HCT116 (cell line): ENCODE measurements at regions not wholly inside any gene's neighbourhood (a gene's known extent, or its start where the extent isn't known, plus 50 kb on each side); places are given as distances from the start of the nearest gene placed in this dataset.
"Not testable (repeated sequence)": the region's sequence is repeated elsewhere in the genome, so short reads cannot be mapped to it uniquely, and the experiment has no call there.

Experiments used
- ATAC-seq: fragments of 200-7000 bp; cut with Tn5 transposase; 2 replicates; pipeline ENCODE4 v1.9.1; 2020; ENCODE audit warnings: mild to moderate bottlenecking, moderate library complexity
- BruUV-seq: library from RNA; stranded (reverse); fragments of 400-500 nt; replicated peaks from 2 replicates; lab custom pipeline; 2021; lab: Mats Ljungman, UMichigan
- CTCF ChIA-PET: fragments of 300-600 bp; sonication (Branson Sonifier 250); formaldehyde crosslinking; loops from one replicate; lab custom pipeline; 2021; ENCODE audit warnings: antibody characterized with exemption; lab: Charles Lee
- POLR2A ChIA-PET: fragments of 300-600, 350-600 bp; sonication (Branson Sonifier 250); formaldehyde crosslinking; loops from one replicate; lab custom pipeline; 2021; ENCODE audit warnings: antibody characterized with exemption; lab: Charles Lee
- RAD21 ChIA-PET, 2 experiments: fragments of 300-600 bp; sonication (Branson Sonifier 250); formaldehyde crosslinking; loops; one replicate each; lab custom pipeline; 2023; ENCODE audit warnings: low total read pairs in 2 of 2; ENCODE audit not compliant: uncharacterized antibody in 2 of 2, unreplicated experiment in 2 of 2, low non-redundant PET in 1 of 2; lab: Charles Lee
- DNase-seq: peaks from one replicate; pipeline ENCODE4 v3.0.0-alpha.2; 2010; ENCODE audit warnings: low read depth, low spot score
- H2AFZ ChIP-seq: fragments of 200-600 bp; shearing (Covaris generic), sonication (generic); 2 replicates; pipeline ENCODE4 v1.6.1; 2017; ENCODE audit warnings: low read depth, mixed run types, mixed read lengths, antibody characterized with exemption, low read length; ENCODE audit not compliant: poor library complexity, severe bottlenecking
- H3K27ac ChIP-seq: 2 replicates; pipeline ENCODE4 v1.5.1; 2012; ENCODE audit warnings: low read depth, low read length
- H3K27me3 ChIP-seq: fragments of 200-600 bp; sonication (generic); 2 replicates; pipeline ENCODE4 v1.6.1; 2016; ENCODE audit warnings: mixed run types, low read length, mixed read lengths; ENCODE audit not compliant: insufficient read depth
- H3K36me3 ChIP-seq, 2 experiments: fragments of 200-500 bp in 1 of 2; fragments of 200-600 bp in 1 of 2; sonication (Bioruptor generic) in 1 of 2; sonication (generic) in 1 of 2; 2 replicates each; pipeline versions ENCODE4 v1.5.1 to v1.6.1; 2014 to 2016; ENCODE audit warnings: low read length in 2 of 2, inconsistent platforms in 1 of 2, mixed read lengths in 1 of 2, mixed run types in 1 of 2; ENCODE audit not compliant: insufficient read depth in 2 of 2, control insufficient read depth in 1 of 2
- H3K4me1 ChIP-seq, 2 experiments: fragments of 200-600 bp in 1 of 2; sonication (generic) in 1 of 2; 2 replicates each; pipeline versions ENCODE4 v1.5.1 to v1.6.1; 2012 to 2017; ENCODE audit warnings: low read length in 2 of 2, inconsistent platforms in 1 of 2, mild to moderate bottlenecking in 1 of 2, mixed read lengths in 1 of 2, mixed run types in 1 of 2, moderate library complexity in 1 of 2; ENCODE audit not compliant: insufficient read depth in 2 of 2, control insufficient read depth in 1 of 2
- H3K4me2 ChIP-seq: fragments of 200-600 bp; sonication (generic); 2 replicates; pipeline ENCODE4 v1.6.1; 2017; ENCODE audit warnings: mixed run types, low read length, mixed read lengths
- H3K4me3 ChIP-seq, 2 experiments: fragments of 200-600 bp in 1 of 2; sonication (generic) in 1 of 2; replicated peaks in 1 of 2; 2 replicates each; pipeline ENCODE4 v1.5.1; 2011 to 2016; ENCODE audit warnings: low read length in 2 of 2, control low read depth in 1 of 2, low read depth in 1 of 2, mild to moderate bottlenecking in 1 of 2, mixed read lengths in 1 of 2, mixed run types in 1 of 2
- H3K79me2 ChIP-seq: fragments of 200-600 bp; sonication (generic); 2 replicates; pipeline ENCODE4 v1.6.1; 2017; ENCODE audit warnings: mild to moderate bottlenecking, mixed run types, low read length, moderate library complexity, mixed read lengths; ENCODE audit not compliant: insufficient read depth
- H3K9ac ChIP-seq: fragments of 200-600 bp; sonication (generic); 2 replicates; pipeline ENCODE4 v1.6.1; 2016; ENCODE audit warnings: low read length, mixed read lengths
- H3K9me2 ChIP-seq: fragments of 200-600 bp; sonication (generic), shearing (Covaris generic); 2 replicates; pipeline ENCODE4 v1.6.1; 2017; ENCODE audit warnings: mixed run types, mild to moderate bottlenecking, moderate library complexity; ENCODE audit not compliant: insufficient read depth
- H3K9me3 ChIP-seq, 2 experiments: fragments of 200-500 bp in 1 of 2; fragments of 200-600 bp in 1 of 2; sonication (Bioruptor generic) in 1 of 2; sonication (generic) in 1 of 2; 2 replicates each; pipeline ENCODE4 v1.6.1; 2014 to 2017; ENCODE audit warnings: low read length in 2 of 2, mixed read lengths in 2 of 2, inconsistent platforms in 1 of 2, low read depth in 1 of 2, mild to moderate bottlenecking in 1 of 2, mixed run types in 1 of 2, moderate library complexity in 1 of 2; ENCODE audit not compliant: control insufficient read depth in 1 of 2, insufficient read depth in 1 of 2
- H4K20me1 ChIP-seq: fragments of 200-600 bp; sonication (generic), shearing (Covaris generic); 2 replicates; pipeline ENCODE4 v1.6.1; 2017; ENCODE audit warnings: mixed run types, mild to moderate bottlenecking, moderate library complexity; ENCODE audit not compliant: insufficient read depth
- CEBPB ChIP-seq: IDR thresholded peaks from 2 replicates; pipeline ENCODE4 v1.6.1; 2012; ENCODE audit warnings: low read depth
- intact Hi-C: fragments of 100-400 bp; cut with micrococcal nuclease; formaldehyde crosslinking; loops from 2 replicates; pipeline ENCODE4 v1.10.0; 2022

DNA sequence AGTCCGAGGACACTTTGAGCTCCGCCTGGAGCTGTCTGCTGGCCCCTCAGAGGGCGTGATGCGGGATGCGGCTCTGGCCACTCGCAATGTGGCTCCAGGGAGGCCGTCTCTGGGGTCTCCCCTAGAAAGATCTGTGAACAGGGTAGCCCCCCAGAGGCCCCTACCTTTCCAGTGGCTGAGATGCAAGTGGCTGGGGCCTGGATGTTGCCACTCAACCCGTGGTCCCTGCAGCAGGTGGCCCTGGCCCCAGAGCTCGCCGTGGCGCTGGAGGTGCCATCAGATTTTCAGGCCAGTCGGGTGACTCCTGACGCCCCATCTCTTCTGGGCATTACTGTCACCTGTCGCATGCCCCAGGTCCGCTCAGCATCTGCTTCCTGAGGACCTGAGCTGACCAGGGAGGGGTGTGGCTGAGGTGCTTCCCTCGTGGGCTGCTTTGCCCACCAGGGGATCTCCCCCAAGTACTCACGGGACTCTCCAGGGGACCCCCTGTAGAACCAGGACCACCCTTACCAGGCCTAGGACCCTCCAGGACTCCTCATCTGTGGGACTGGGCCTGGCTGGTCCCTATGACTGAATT lies 102.1 kb upstream of the LRPAP1 start:
- RAD21 ChIA-PET = no interaction called here
- TF ChIP-seq CEBPB = no peak
- no peak overlapping the region for H3K4me3 ChIP-seq
- no peak overlapping the region for H3K4me2 ChIP-seq
- no peak for DNase-seq
- CTCF ChIA-PET = no interaction called here
- no peaks in the 10 kb centered on the region for H4K20me1 ChIP-seq
- H3K79me2 ChIP-seq = no peaks in the 10 kb centered on the region
- POLR2A ChIA-PET = no interaction called here
- H3K27ac ChIP-seq = no peak overlapping the region
- no peak for ATAC-seq
- no peaks in the 10 kb centered on the region for H3K9me3 ChIP-seq
- H3K36me3 ChIP-seq = no peaks in the 10 kb centered on the region
- intact Hi-C loops = no loop called here
- H3K27me3 ChIP-seq = no peaks in the 10 kb centered on the region
- H2AFZ ChIP-seq = no peak overlapping the region
- no peak overlapping the region for H3K9ac ChIP-seq
- H3K4me1 ChIP-seq = no peaks in the 10 kb centered on the region
- BruUV-seq = no TSS peak
- no peaks in the 10 kb centered on the region for H3K9me2 ChIP-seq

- H3K4me2 ChIP-seq, H3K36me3 ChIP-seq, H3K4me1 ChIP-seq, BruUV-seq, POLR2A ChIA-PET, H3K9me2 ChIP-seq, H3K27me3 ChIP-seq, H3K9me3 ChIP-seq, H3K79me2 ChIP-seq, H4K20me1 ChIP-seq, H3K9ac ChIP-seq, ATAC-seq, CTCF ChIA-PET, DNase-seq, H2AFZ ChIP-seq, H3K27ac ChIP-seq, RAD21 ChIA-PET, intact Hi-C loops, H3K4me3 ChIP-seq: not testable (repeated sequence)
Observed at GRCh38 chr4:3633277-3633676, 101.1 kb upstream of the LRPAP1 start.

DNA sequence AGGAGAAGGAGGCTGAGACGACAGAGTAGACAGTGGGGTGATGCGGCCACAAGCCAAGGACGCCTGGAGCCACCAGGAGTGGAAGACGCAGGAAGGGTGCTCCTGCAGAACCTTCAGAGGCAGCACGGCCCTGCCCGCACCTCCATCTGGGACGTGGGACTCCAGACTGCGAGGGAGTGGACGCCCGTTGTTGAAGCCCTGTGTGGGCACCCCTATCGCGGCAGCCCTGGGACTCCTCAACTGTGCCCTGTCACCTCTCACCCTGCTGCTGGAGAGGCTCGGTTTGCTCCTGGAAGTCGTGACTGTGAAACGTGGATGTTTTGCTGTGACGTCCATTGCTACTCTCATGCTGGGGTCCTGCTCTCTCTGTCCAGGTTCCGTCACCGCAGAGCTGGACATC lies 100.6 kb upstream of the LRPAP1 start:
- H3K9ac ChIP-seq, H3K4me1 ChIP-seq, H2AFZ ChIP-seq, intact Hi-C loops, POLR2A ChIA-PET, H4K20me1 ChIP-seq, H3K9me3 ChIP-seq, H3K79me2 ChIP-seq, H3K27ac ChIP-seq, H3K4me2 ChIP-seq, H3K36me3 ChIP-seq, ATAC-seq, H3K9me2 ChIP-seq, H3K27me3 ChIP-seq, DNase-seq, CTCF ChIA-PET, RAD21 ChIA-PET, H3K4me3 ChIP-seq, BruUV-seq: not testable (repeated sequence)

- H3K4me3 ChIP-seq, H3K9ac ChIP-seq, RAD21 ChIA-PET, H3K36me3 ChIP-seq, H3K9me3 ChIP-seq, H2AFZ ChIP-seq, intact Hi-C loops, H3K9me2 ChIP-seq, H4K20me1 ChIP-seq, CTCF ChIA-PET, ATAC-seq, BruUV-seq, H3K4me1 ChIP-seq, H3K27ac ChIP-seq, H3K27me3 ChIP-seq, DNase-seq, POLR2A ChIA-PET, H3K79me2 ChIP-seq, H3K4me2 ChIP-seq: not testable (repeated sequence)
Observed at GRCh38 chr4:3631544-3632266, 99.5 kb upstream of the LRPAP1 start.
